Thymus (tissue), 11 donors: ENCODE measurements at regions not wholly inside any gene's neighbourhood (a gene's known extent, or its start where the extent isn't known, plus 50 kb on each side); places are given as distances from the start of the nearest gene placed in this dataset.

Experiments
- DNase-seq, 9 donors: peaks; one replicate each; pipeline ENCODE4 v3.0.0-alpha.2; 2013; ENCODE audit warnings: low spot score in 9 of 9, low read depth in 6 of 9, missing footprints in 1 of 9
- H3K27ac ChIP-seq, 2 donors: one replicate each; pipeline ENCODE4 v1.5.1; 2013; ENCODE audit warnings: control low read depth in 1 of 2, low read depth in 1 of 2, low read length in 1 of 2, mild to moderate bottlenecking in 1 of 2, moderate library complexity in 1 of 2
- H3K27me3 ChIP-seq, 2 donors: one replicate each; pipeline ENCODE4 v1.5.1; 2013; ENCODE audit warnings: low read length in 1 of 2; ENCODE audit not compliant: control insufficient read depth in 2 of 2, insufficient read depth in 1 of 2
- H3K36me3 ChIP-seq, 2 donors: one replicate each; pipeline ENCODE4 v1.5.1; 2013; ENCODE audit warnings: low read length in 1 of 2, mild to moderate bottlenecking in 1 of 2, moderate library complexity in 1 of 2; ENCODE audit not compliant: control insufficient read depth in 2 of 2, insufficient read depth in 2 of 2
- H3K4me1 ChIP-seq, 2 donors: one replicate each; pipeline ENCODE4 v1.5.1; 2013; ENCODE audit warnings: low read length in 2 of 2; ENCODE audit not compliant: control insufficient read depth in 2 of 2, insufficient read depth in 2 of 2
- H3K4me3 ChIP-seq, 2 donors: one replicate each; pipeline ENCODE4 v1.5.1; 2013; ENCODE audit warnings: low read length in 2 of 2, control low read depth in 1 of 2, mild to moderate bottlenecking in 1 of 2
- H3K9me3 ChIP-seq, 2 donors: one replicate each; pipeline ENCODE4 v1.5.1; 2013; ENCODE audit warnings: low read length in 1 of 2, mild to moderate bottlenecking in 1 of 2; ENCODE audit not compliant: control insufficient read depth in 2 of 2, insufficient read depth in 1 of 2
- WGBS: extraction: QIAGEN DNeasy Blood & Tissue Kit; methylation state at CpG from one replicate; pipeline ENCODE4 v1.1.7; 2013; 5-methylcytosine and 5-hydroxymethylcytosine counted together
- donor health status: healthy.

DNA sequence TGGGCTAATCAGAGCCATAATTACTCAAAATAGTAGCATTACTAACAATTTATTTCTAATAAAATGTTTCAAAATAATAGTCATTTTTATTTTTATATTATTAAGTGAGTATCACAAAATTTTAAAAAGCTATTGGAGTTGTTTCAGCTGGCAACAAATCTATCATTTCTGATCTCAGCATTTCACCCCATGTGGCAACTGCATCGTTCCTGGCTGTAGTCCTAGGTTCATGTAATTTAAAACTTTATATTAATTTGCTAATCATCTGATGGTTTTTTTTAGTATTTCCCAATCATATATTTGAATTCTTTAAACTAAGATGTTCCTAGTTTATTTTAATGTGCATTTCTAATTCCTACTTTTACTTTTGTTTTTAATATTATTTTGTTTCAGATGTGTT, 293.0 kb upstream of the AKR1E2 start:
- DNase-seq: no peak
- Histone ChIP-seq H3K36me3 (no peaks in the 10 kb centered on the region), H3K27ac (no peak overlapping the region), H3K4me1 (no peaks in the 10 kb centered on the region), H3K4me3 (no peak overlapping the region), H3K9me3 (no peaks in the 10 kb centered on the region), H3K27me3 (no peaks in the 10 kb centered on the region)
- WGBS: 89% methylated on average over 1 of the region's 1 CpG

DNA sequence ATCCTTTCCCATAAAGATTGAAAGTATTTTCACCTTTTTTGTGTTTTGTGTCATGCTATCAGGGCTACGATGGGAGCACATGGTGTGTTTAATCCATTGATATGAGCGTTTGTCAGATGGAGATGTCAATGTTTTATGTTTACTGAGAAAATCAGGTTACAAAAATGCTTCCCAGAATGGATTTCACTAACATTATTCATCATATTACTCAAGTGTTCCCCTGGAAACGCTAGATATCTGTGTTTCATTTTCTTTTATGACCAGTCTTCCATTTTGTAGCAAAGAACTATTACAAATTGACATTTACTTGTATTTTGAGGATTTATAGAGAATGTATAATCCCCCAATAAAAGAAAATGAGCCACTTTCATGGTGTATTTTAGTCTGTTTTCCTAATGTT, 293.5 kb upstream of the AKR1E2 start:
- Histone ChIP-seq H3K27ac (no peak overlapping the region), H3K27me3 (no peaks in the 10 kb centered on the region), H3K4me1 (no peaks in the 10 kb centered on the region), H3K36me3 (no peaks in the 10 kb centered on the region), H3K4me3 (no peak overlapping the region), H3K9me3 (no peaks in the 10 kb centered on the region)
- WGBS: 93% methylated on average over 3 of the region's 3 CpGs
- no peak for DNase-seq

DNA sequence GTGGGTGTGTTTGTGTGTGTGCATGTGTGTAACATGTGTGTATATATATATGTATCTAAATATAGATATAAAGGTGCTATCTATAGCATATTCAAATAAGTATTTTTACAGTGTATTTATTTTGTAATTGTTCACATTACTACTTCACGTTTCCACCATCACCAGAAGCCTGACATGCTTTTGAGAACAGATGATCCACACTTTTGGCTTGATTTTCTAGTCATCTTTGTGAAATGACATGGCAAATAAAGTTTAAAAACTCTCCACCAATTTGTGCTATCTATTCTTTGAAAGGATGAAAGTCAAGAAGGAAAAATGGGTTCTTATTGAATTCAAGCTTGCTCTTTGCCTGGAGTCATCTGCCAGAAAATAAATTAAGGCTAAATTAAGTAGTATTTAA, 294.0 kb upstream of the AKR1E2 start:
- Histone ChIP-seq H3K4me1 (no peaks in the 10 kb centered on the region), H3K9me3 (no peaks in the 10 kb centered on the region), H3K27ac (no peak overlapping the region), H3K4me3 (no peak overlapping the region), H3K27me3 (no peaks in the 10 kb centered on the region), H3K36me3 (no peaks in the 10 kb centered on the region)
- DNase-seq: no peak
- 87% methylated on average over 1 of the region's 1 CpG for WGBS

DNA sequence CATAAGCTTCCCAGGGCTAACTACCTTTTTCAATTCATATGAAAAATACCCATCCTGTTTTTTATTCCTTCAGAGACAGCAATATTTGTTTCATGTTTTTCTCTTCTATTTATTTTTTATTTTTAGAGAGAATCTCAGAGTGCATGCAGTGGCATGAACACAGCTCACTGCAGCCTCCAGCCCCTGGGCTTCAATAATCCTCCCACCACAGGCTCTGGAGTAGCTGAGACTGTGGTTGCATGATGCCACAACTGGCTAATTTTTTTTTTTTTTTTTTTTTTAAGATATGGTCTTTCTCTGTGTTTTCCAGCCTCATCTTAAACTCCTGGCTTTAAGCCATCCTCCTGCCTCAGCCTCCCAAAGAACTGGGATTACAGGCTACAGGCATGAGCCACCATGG, 296.7 kb upstream of the AKR1E2 start:
- Histone ChIP-seq H3K9me3 (no peaks in the 10 kb centered on the region), H3K27ac (no peak overlapping the region)

DNA sequence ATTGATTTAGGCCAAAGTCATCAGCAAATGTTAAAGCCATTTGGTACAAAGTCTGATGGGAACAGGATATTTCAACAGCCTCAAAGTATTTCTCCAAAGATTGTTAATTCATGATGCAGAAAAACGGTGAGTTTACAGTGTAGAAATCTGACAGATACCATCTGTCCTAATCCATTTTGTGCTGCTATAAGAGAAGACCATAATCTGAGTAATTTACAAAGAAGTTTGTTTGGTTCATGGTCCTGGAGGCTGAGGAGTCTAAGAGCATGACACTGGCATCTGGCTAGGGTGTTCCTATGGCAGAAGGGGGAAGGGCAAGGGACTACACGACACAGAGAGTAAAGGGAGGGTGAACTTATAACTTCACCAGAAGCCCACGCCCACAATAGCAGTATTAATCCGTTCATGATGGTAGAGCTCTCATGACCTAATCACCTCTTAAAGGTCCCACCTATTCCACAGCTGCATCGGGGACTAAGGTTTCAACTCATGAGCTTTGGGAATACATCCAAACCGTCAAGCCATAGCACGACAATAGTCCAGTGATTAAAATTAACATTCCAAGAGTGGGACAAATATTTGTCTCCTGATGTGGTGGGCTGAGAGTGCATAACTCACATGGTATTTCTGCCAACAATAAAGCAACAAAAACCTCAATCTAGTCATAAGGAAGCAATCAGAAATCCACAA, 298.6 kb upstream of the AKR1E2 start:
- no peak overlapping the region for H3K27ac ChIP-seq
- no peaks in the 10 kb centered on the region for H3K27me3 ChIP-seq
- H3K36me3 ChIP-seq: no peaks in the 10 kb centered on the region
- DNase-seq: no peak
- H3K4me3 ChIP-seq: no peak overlapping the region
- WGBS: 96% methylated on average over 7 of the region's 7 CpGs
- no peaks in the 10 kb centered on the region for H3K9me3 ChIP-seq
- H3K4me1 ChIP-seq: no peaks in the 10 kb centered on the region

More for the DNA sequence above, 296.7 kb upstream of the AKR1E2 start:
- Histone ChIP-seq H3K4me1 (no peaks in the 10 kb centered on the region), H3K36me3 (no peaks in the 10 kb centered on the region), H3K4me3 (no peak overlapping the region), H3K27me3 (no peaks in the 10 kb centered on the region)
- no peak for DNase-seq

DNA sequence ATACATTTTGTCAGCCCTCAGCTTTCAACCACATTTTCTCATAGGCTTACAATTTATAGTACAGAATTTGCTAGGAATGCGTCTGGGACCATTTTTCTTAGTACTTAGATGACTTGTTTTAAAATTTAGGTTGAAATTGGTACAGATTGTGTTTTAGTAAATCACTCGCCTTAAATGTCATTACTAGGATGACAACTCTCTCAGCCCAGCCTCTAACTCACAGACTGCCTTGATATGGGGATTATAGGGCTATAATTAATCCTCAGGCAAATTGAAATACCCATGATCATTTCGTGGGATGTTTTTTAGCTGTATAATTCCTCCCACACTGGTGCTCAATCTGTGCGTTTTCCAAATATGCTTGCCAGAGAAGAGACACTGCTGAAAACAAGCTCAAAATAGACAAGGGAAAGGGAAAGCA, 299.7 kb upstream of the AKR1E2 start:
- no peaks in the 10 kb centered on the region for H3K9me3 ChIP-seq
- no peaks in the 10 kb centered on the region for H3K36me3 ChIP-seq
- 92% methylated on average over 4 of the region's 4 CpGs for WGBS
- no peaks in the 10 kb centered on the region for H3K4me1 ChIP-seq
- H3K27ac ChIP-seq: no peak overlapping the region
- no peak for DNase-seq
- no peak overlapping the region for H3K4me3 ChIP-seq
- no peaks in the 10 kb centered on the region for H3K27me3 ChIP-seq

DNA sequence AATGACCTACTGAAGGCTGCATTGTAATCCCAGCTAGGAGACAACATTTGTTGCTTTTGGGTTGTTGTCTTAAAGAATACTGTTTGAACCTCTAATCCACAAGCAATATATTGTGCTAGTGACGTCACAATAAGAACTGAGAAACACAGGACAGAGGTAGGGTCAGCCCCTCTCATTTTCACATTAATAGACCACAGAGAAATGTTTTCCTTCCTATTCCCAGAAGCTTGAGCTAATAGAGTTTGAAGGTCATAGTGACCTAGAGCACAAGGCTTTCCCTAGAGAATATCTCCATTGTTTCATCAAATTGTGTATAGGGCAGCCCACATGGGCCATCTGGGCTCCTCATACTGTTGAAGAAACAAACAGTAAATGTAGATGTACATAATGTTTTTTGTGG, 300.9 kb upstream of the AKR1E2 start:
- no peaks in the 10 kb centered on the region for H3K27me3 ChIP-seq
- no peaks in the 10 kb centered on the region for H3K9me3 ChIP-seq
- DNase-seq: no peak
- no peaks in the 10 kb centered on the region for H3K4me1 ChIP-seq
- H3K27ac ChIP-seq: no peak overlapping the region
- WGBS: 95% methylated on average over 1 of the region's 1 CpG
- H3K36me3 ChIP-seq: no peaks in the 10 kb centered on the region
- H3K4me3 ChIP-seq: no peak overlapping the region

DNA sequence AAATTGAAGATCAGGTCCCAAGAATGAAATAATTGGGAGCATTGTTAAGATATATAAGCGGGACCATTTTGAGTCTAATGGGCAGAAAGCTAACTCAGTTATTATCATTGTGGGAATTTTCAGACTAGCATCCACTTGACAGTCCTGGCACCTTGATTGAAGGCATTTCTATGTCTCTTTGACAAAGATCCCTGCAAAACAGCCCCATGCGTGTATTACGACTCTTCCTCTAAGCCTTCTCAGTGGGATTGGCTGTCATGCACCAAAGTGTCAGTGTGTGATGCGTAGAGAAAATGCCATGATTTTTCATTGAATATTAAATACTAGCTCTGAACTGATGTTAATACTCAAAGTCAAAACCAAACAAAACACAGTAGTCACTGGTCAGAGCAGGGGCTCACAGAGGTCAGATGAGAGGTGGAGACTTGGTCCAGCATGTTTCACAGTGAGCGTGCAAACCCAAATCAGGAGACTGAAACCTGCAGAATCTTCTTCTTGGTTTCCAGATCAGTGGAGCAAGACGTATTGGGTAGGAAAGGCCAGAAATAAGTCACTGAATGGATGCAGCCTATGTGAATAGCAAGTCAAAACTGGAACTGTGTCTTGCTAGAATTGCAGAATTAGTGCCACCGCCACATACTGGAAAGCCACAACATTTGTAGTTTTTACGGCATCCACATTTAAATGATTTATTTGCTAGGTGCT, 303.6 kb upstream of the AKR1E2 start:
- no peaks in the 10 kb centered on the region for H3K4me1 ChIP-seq
- WGBS: 94% methylated on average over 8 of the region's 8 CpGs
- no peaks in the 10 kb centered on the region for H3K9me3 ChIP-seq
- DNase-seq: no peak
- no peak overlapping the region for H3K4me3 ChIP-seq
- no peaks in the 10 kb centered on the region for H3K27me3 ChIP-seq
- no peak overlapping the region for H3K27ac ChIP-seq
- H3K36me3 ChIP-seq: no peaks in the 10 kb centered on the region

DNA sequence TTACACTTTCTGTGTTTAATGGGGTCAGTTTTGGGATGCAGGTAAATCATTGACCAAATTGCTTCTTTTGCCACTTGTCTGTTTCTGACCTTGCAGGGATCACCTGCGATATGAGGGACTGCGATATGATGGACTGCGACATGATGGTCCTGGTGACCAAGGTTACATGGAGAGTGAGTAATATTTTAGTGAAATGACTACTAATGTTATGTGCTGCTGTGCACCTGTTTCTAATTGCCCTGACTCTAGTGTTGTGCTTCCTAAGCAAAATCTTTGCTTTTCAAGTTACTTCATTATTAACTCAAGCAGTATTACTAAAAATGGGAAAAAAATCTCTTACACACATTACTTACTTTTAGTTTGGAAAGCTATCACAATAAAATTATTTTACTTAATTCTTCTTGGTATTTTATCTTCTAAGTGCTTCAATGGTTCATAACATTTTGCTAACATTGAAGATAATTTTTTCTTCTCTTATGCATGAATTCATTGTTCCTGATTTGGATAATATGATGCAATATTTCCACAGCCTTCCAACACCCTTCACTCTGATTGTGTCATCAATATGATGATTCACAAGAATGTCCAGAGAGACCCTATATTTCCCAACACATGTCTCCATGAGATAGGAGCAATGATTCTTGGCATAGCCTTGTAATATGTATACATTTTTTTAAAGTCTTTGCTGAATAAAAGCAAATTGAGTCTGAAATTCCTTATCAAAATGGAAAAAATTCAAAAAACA, 306.2 kb upstream of the AKR1E2 start:
- no peaks in the 10 kb centered on the region for H3K9me3 ChIP-seq
- H3K4me3 ChIP-seq: no peak overlapping the region
- no peak for DNase-seq
- H3K27ac ChIP-seq: no peak overlapping the region
- H3K36me3 ChIP-seq: no peaks in the 10 kb centered on the region
- no peaks in the 10 kb centered on the region for H3K27me3 ChIP-seq
- no peaks in the 10 kb centered on the region for H3K4me1 ChIP-seq
- 93% methylated on average over 3 of the region's 3 CpGs for WGBS
